DOHH2 (cell line): ENCODE measurements at regions not wholly inside any gene's neighbourhood (a gene's known extent, or its start where the extent isn't known, plus 50 kb on each side); places are given as distances from the start of the nearest gene placed in this dataset.

Experiments
- CTCF ChIP-seq: fragments of 200-600 bp; sonication (generic); IDR thresholded peaks from one replicate; pipeline ENCODE4 v1.5.1; 2014; ENCODE audit warnings: antibody characterized with exemption, mild to moderate bottlenecking, low read depth, low read length; ENCODE audit not compliant: poor library complexity, severe bottlenecking
- EZH2phosphoT487 ChIP-seq: fragments of 200-600 bp; sonication (generic); IDR thresholded peaks from 2 replicates; pipeline ENCODE4 v1.6.1; 2017; ENCODE audit warnings: borderline replicate concordance, mild to moderate bottlenecking, antibody characterized with exemption, low read length, moderate library complexity, mixed read lengths

GRCh38 chr3:72604328-72604727 lies 243.9 kb downstream of the SHQ1 start:
- TF ChIP-seq CTCF (no peak), EZH2phosphoT487 (no peak)
